UCSD-AML1 (cell line): ENCODE measurements at regions not wholly inside any gene's neighbourhood (a gene's known extent, or its start where the extent isn't known, plus 50 kb on each side); places are given as distances from the start of the nearest gene placed in this dataset.
"Not testable (repeated sequence)": the region's sequence is repeated elsewhere in the genome, so short reads cannot be mapped to it uniquely, and the experiment has no call there.

Experiments used
- DNase-seq: peaks from one replicate; lab custom pipeline; 2025; ENCODE audit not compliant: unreplicated experiment; lab: John Stamatoyannopoulos, UW

DNA sequence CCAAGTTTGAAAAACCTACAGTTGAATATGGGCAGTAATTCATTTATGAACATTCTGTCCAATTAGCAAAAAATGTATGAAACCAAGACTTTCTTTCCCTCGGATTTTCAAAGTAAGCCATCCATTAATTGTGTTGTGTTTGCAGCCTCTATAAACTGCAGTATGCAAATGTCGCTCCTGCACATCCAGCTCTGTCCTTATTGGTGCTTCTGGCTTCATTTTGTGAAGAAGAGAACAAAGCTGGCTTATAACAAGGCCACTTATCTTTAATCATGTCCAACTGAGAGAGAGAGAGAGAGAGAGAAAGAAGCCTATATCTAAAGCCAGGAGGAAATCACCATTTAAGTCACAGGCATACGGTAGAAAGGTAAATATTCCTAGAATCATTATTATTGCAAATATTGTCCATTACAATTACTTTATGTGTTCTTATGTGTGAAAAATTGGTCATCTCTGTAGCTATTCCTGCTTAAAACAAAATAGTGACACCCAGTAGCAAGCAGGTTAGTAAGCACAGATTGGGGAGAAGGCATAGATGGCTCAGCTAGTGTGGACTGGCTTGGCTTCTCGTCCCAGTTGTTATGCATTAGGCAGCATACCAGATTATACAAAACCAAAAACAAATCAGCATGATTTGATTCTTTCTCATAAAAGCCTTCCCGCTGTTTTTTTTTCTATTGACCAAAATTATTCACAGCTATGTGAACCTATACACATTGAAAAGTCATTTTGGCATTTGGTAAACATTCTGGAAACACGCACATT, 726.4 kb upstream of the SOX11 start:
- no peak for DNase-seq

DNA sequence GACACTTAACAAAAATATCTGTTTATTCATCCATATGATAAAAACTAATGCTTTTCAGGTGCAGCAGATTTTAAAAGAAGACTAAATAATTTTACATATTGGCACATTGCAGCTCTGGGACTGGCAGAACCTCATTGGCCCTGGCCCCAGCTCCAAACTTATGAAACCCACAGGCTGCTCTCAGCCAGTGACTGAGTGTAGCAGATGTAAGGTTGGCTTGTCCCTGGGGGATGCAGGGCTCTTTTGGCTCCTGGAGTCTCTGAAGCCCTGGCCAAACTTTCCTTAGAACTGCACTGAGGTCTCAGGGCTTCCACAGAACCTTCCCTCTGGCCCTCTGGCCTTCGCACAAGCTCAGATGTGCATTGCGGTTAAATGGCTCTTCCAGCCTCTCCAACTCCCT, 725.0 kb upstream of the SOX11 start:
- no peak for DNase-seq

- DNase-seq = no peak
Observed at GRCh38 chr2:4972472-4972871, 719.7 kb upstream of the SOX11 start.

GRCh38 chr2:4973354-4973753, 718.8 kb upstream of the SOX11 start:
- no peak for DNase-seq

DNA sequence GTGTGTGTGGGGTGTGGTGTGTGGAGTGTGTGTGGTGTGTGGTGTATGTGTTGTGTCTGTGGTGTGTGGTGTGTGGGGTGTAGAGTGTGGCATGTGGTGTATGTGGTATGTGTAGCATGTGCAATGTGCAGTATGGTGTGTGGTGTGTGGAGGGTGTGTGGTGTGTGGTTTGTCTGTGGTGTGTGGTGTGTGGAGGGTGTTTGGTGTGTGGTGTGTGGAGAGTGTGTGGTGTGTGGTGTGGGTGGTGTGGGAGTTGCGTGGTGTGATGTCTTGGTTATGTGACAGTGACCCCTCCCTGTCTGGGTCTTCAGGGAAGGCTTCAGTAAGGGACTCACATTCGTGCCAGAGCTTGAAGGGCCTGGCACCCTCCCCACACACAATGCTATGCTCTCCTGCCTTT, 718.2 kb upstream of the SOX11 start:
- no peak for DNase-seq

- no peak for DNase-seq
Observed at GRCh38 chr2:4976407-4976806, 715.8 kb upstream of the SOX11 start.

- DNase-seq = no peak
Observed at GRCh38 chr2:4979111-4979510, 713.1 kb upstream of the SOX11 start.

DNA sequence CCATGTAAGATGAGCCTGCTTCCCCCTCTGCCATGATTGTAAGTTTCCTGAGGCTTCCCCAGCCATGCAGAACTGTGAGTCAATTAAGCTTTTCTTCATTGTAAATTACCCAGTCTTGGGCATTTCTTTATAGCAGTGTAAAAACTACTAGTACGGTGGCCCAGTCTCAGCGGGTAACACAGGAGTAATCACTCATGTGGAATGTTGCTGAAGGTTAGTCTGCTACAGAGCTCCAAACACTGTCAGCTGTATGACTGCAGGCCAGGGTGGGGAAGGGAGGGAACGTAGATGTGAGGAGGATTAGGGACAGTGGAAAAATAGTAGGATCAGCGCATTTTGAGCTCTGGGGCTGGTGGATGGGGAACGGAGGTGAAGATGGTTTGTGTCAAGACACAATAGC, 711.2 kb upstream of the SOX11 start:
- DNase-seq = no peak

DNA sequence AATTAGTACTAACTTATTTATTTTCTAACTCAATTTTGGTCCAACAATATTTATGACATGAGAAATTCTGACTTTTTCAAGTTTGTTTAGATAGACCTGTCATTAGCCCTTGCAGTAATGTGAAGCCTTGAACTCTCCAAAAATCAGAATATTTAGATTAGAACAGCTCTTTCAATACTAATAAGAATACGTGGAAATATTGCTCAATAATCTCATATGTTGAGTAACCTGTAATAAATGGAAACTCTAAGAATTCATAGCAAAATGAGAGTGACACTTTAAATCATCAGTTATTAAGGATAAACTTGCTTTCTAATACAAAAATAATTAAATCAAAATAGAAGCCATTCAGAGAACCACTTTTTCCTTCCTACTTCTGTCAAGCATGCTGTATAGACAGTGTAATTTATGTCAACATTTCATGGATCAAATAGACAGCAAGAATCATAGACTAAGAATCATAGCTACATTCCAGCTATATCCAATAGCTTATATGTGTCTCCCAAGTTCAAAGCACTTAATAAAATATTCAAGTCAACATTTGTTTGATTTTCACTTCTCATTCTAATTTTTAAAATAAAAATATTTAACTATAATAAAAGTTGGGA, 710.3 kb upstream of the SOX11 start:
- no peak for DNase-seq

DNA sequence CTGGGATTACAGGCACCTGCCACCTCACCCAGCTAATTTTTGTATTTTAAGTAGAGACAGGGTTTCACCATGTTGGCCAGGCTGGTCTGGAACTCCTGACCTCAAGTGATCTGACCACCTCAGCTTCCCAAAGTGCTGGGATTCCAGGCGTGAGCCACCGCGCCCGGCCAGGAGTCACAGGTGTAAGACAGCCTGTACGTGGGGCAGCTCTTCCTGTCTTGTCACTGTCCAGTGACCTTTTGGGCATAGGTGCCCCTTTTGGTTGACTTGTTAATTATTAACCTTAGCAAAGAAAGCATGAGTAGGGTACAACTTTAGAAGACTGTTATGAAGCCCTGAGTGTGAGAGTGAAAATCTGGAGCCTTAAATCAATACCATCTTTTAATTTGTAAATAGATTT, 703.7 kb upstream of the SOX11 start:
- not testable (repeated sequence) for DNase-seq

GRCh38 chr2:4992226-4992625, 700.0 kb upstream of the SOX11 start:
- DNase-seq = no peak

DNA sequence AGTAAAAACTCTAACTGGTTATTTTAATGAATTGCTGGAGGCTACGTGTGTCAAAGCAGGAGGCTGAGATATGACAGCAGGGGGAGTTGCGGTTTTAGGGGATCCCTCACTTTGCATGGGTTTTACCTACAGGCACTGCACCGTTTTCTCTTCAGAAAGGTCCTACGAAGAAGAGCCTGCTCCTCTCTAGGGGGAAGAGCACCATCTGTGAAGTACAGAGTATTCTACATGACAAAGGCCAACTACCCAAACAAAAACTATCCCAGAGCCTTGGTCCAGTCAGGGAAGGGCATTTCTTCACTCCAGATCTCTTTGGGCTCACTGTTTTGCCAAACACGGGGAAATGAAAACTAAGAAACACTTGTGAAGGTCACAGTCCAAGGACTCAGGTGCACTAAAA, 696.7 kb upstream of the SOX11 start:
- no peak for DNase-seq

DNA sequence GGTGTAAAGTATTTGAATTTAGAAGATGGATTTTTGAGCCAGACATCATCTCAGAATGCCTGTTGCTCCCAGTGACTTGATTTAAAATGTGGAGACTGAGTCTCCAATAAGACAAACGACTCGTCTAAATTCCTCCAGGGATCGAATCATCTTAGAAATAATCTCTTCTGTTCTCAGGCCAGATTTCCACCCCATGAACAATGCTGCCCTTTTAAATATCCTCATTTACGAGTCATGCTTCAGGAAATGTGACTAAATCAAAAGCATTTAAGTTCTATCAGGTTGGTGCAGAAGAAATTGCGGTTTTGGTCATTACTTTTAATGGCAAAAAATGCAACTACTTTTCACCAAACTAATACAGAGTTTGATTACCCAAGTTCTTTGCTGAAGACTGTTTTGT, 684.6 kb upstream of the SOX11 start:
- DNase-seq = no peak

DNA sequence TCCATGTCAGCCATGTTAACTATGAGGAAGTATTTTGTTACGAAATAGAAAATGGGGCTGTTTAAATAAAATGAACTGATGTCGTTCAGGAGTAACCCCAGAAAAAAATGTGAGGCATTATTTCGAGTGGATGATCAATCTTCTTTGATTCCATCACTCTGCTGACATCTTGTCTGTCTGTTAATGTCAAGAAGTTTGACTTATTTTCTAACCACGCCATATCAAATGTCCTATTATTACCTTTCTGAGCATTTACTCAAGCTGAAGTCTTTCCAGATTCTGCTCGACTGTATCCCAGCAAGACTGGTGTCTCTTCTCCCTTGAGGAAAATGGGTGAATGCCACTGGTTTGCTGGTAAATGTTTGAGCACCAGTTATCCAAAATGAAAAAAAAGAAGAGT, 672.9 kb upstream of the SOX11 start:
- DNase-seq = no peak

- DNase-seq = no peak
Observed at GRCh38 chr2:5020116-5020875, 671.9 kb upstream of the SOX11 start.

- DNase-seq = no peak
Observed at GRCh38 chr2:5021136-5021535, 671.0 kb upstream of the SOX11 start.

DNA sequence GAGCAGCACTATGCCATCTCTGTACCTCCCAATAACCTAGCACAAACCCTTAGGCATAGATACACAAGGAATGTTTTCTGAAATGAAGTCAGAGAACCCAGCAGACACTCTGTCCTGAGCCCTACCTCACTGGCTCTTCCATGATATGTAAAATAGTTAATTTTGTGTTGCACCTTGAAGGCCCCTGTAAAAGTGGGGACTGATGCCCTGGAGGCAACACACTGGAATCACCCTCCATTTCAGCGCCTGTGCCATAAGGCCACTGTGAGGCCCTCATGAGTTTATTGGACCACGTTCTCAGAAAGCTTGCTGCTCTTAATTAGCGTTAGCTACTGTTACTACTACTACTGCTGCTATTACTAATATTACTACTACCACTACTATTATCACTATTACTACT, 670.1 kb upstream of the SOX11 start:
- no peak for DNase-seq

DNA sequence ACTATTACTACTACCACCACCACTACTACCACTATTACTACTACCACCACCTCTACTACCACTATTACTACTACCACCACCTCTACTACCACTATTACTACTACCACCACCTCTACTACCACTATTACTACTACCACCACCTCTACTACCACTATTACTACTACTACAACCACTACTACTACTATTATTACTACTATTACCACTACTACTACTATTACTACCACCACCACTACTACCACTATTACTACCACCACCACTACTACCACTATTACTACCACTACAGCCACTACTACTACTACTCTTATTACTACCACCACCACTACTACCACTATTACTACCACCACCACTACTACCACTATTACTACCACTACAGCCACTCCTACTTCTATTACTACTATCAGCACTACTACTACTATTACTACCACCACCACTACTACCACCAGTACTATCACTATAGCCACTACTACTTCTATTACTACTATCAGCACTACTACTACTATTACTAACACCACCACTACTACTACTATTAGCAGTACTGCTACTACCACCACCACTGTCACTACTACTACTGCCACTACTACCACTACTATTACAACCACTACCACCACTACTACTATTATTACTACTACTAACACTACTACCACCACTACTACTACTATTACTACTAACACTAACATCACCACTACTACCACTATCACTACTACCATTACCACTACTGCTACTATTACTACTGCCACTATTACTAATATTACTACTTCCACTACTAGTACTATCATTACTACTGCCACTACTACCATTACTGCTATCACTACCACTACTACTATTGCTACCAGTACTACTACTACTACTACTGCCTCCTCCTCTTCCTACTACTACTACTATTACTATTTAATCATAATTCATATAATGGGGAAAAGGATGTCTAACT, 669.2 kb upstream of the SOX11 start:
- DNase-seq = not testable (repeated sequence)

GRCh38 chr2:5026571-5027234, 665.5 kb upstream of the SOX11 start:
- DNase-seq = no peak

DNA sequence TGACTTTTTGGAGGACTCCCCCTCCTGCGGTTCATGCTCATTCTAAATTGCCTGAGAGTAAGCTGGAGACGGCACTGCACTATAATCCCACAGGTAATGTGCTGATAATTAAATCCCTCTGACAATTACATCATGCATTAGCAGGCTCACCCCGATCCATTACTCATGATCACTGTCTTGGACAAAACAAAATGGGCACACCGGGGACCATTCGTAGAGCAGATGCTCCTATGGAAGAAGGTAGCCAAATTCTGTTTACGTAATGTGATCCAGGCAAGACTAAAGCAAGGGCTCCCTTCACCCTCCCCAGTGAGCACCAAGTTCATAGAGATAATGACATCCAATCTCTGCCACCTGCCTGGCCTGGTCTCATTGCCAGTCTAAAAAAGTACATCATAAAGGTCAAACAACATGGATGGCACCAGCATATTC, 657.1 kb upstream of the SOX11 start:
- DNase-seq = no peak

DNA sequence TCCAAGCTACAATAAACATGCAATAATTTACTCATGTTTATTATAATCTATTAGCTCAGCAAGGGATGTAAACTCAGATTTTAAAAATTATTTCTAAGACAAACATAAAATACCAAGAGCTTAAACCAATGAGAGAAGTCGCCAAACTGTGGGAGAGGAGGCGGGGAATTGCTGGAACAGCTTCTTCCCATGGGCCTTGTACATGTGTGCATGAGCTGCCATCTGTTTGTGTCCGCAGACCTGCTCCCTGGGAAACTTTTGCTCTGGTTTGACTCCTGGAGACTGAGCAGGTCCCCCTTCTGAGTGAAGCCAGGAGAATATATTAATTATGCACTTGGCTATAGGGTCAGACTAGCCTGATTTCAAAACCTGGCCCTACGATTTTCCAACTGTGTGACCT, 655.9 kb upstream of the SOX11 start:
- no peak for DNase-seq
